ENCODE measurements at regions not wholly inside any gene's neighbourhood (a gene's known extent, or its start where the extent isn't known, plus 50 kb on each side); places are given as distances from the start of the nearest gene placed in this dataset.

DNA sequence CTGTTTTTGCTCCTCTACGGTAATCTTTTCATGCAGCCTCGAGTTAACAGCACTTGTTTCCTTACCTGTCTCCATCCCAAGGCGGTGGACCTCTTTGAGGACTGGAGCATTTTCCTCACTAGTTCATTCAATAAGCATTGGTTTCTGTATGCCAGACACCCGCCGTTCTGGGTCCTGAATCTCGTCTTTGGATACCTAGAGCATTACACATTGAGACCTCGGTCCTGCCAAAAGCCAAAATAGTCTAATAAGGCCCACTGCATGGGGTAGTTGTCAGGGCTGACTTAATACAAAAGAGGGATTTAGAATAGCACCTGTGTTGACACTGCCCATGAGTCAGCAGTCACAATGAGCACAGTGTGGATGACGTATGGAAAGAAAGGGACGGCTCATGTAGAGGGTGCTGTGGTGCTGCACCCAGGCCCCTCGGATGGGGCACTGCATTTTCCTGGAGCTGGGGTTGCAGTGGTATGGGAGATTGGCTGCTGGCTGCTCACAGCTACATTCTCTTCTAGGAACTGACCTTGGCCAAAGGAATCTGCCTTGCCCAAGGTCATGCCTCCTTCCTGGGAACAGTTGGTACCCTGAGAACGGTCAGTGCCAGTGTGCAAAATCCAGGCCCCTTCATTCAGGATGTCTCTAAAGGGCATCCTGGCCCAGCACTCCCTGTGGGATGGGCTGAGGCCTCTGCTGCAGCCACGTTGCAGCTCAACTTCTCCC, 126.9 kb upstream of the NCK2 start:
- Histone ChIP-seq H3K27ac (no peak overlapping the region), H3K27me3 (no peaks in the 10 kb centered on the region), H3K4me1 (no peaks in the 10 kb centered on the region), H3K4me3 (no peak overlapping the region), H3K9me3 (no peaks in the 10 kb centered on the region), H3K36me3 (no peaks in the 10 kb centered on the region)
- DNase-seq (ENCODE audit: low spot score in 2 of 2), result peak in 1 of 2 donors; percentile 35
- intact Hi-C loops (cut with DNase I), result no loop called here
- no peak for TF ChIP-seq CTCF (IDR thresholded peaks at IDR 0.05)

GRCh38 chr2:105615305-105615704, 129.4 kb upstream of the NCK2 start:
- H3K9me3 ChIP-seq, result no peaks in the 10 kb centered on the region
- no peaks in the 10 kb centered on the region for H3K27me3 ChIP-seq
- no peaks in the 10 kb centered on the region for H3K4me1 ChIP-seq
- intact Hi-C loops (cut with DNase I), result no loop called here
- H3K36me3 ChIP-seq, result no peaks in the 10 kb centered on the region
- H3K4me3 ChIP-seq, result no peak overlapping the region
- peak in 1 of 2 donors; percentile 49 for DNase-seq (ENCODE audit: low spot score in 2 of 2)
- no peak overlapping the region for H3K27ac ChIP-seq
- no peak for TF ChIP-seq CTCF (IDR thresholded peaks at IDR 0.05)

DNA sequence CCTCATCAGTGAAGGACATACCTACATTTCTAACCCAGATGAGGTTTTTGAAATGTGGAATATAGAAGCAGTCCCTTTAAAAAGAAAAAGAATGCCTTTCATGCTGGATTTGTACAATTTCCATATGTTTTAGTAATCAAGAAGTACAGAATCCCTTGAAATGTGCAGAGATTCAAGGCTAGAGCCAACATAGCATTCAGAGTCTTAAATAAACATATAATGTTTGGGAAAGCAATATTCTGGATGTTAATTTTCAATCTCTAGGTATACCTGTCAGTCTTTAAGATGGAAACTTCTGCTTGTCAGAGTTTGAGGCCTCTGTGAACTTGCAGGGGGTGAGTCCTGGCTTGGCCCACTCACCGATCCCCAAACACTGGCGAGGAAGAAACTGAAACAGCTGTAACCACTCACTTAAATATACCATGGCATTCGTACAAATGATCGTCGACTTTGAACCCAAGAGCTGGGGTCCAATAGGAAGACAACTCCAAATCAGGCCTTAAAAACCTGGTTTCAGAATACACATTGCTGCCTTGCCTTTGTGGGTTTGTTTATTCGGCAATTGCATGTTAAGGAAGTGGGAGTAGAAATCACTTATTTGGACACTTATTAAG, 132.8 kb upstream of the NCK2 start:
- Histone ChIP-seq H3K9me3 (no peaks in the 10 kb centered on the region), H3K4me1 (no peaks in the 10 kb centered on the region), H3K36me3 (no peaks in the 10 kb centered on the region), H3K4me3 (no peak overlapping the region), H3K27ac (no peak overlapping the region), H3K27me3 (no peaks in the 10 kb centered on the region)
- intact Hi-C loops (cut with DNase I), result no loop called here
- TF ChIP-seq CTCF (IDR thresholded peaks at IDR 0.05), result no peak
- no peak for DNase-seq (ENCODE audit: low spot score in 2 of 2)

GRCh38 chr2:105611333-105611637, 133.4 kb upstream of the NCK2 start:
- H3K4me1 ChIP-seq, result peaks cover 0 to under 1% of the 10 kb centered on the region in 2 donors
- peak in 1 of 2 donors; percentile 33 for DNase-seq (ENCODE audit: low spot score in 2 of 2)
- H3K27ac ChIP-seq, result no peak overlapping the region
- H3K9me3 ChIP-seq, result no peaks in the 10 kb centered on the region
- H3K36me3 ChIP-seq, result no peaks in the 10 kb centered on the region
- no peaks in the 10 kb centered on the region for H3K27me3 ChIP-seq
- TF ChIP-seq CTCF (IDR thresholded peaks at IDR 0.05), result no peak
- no peak overlapping the region for H3K4me3 ChIP-seq
- intact Hi-C loops (cut with DNase I), result no loop called here

- no peak for DNase-seq (ENCODE audit: low spot score in 2 of 2)
- H3K9me3 ChIP-seq, result no peaks in the 10 kb centered on the region
- intact Hi-C loops (cut with DNase I), result no loop called here
- H3K4me3 ChIP-seq, result no peak overlapping the region
- no peaks in the 10 kb centered on the region for H3K27me3 ChIP-seq
- no peaks in the 10 kb centered on the region for H3K36me3 ChIP-seq
- peaks cover 0 to 5% of the 10 kb centered on the region in 2 donors for H3K4me1 ChIP-seq
- TF ChIP-seq CTCF (IDR thresholded peaks at IDR 0.05), result no peak
- H3K27ac ChIP-seq, result no peak overlapping the region
These were observed 134.0 kb upstream of the NCK2 start for GRCh38 chr2:105610576-105611332.

All from ascending aorta (tissue), 2 donors.